WTC11 (cell line): ENCODE measurements at regions not wholly inside any gene's neighbourhood (a gene's known extent, or its start where the extent isn't known, plus 50 kb on each side); places are given as distances from the start of the nearest gene placed in this dataset.

ENCODE experiments used
- ATAC-seq: fragments of 200-7000 bp; cut with Tn5 transposase; 2 replicates; pipeline ENCODE4 v1.10.0; 2021; ENCODE audit warnings: mild to moderate bottlenecking, moderate library complexity
- CTCF ChIA-PET: fragments of 300-600 bp; sonication (Branson Sonifier 250); formaldehyde crosslinking; loops from one replicate; lab custom pipeline; 2021; ENCODE audit warnings: antibody characterized with exemption; lab: Charles Lee
- POLR2A ChIA-PET: fragments of 350-600 bp; sonication (Branson Sonifier 250); formaldehyde crosslinking; loops from one replicate; lab custom pipeline; 2021; ENCODE audit warnings: antibody characterized with exemption; lab: Charles Lee
- DNase-seq: peaks from one replicate; pipeline ENCODE4 v3.0.0; 2021; ENCODE audit warnings: low spot score
- H3K27ac Mint-ChIP-seq: 2 replicates; pipeline ENCODE4 v1.8.0; 2021; ENCODE audit warnings: mixed read lengths
- H3K27me3 Mint-ChIP-seq: 2 replicates; pipeline ENCODE4 v1.8.0; 2021; ENCODE audit warnings: low read depth, mild to moderate bottlenecking, moderate library complexity, mixed read lengths
- H3K36me3 Mint-ChIP-seq: 2 replicates; pipeline ENCODE4 v1.8.0; 2021; ENCODE audit warnings: mixed read lengths
- H3K4me1 Mint-ChIP-seq: 2 replicates; pipeline ENCODE4 v1.8.0; 2022; ENCODE audit warnings: mixed read lengths
- H3K4me3 Mint-ChIP-seq: 2 replicates; pipeline ENCODE4 v1.8.0; 2021; ENCODE audit warnings: mild to moderate bottlenecking, moderate library complexity, mixed read lengths
- H3K9me3 Mint-ChIP-seq: 2 replicates; pipeline ENCODE4 v1.8.0; 2021; ENCODE audit warnings: mixed read lengths
- ATF1 ChIP-seq: sonication (generic); formaldehyde crosslinking; IDR thresholded peaks from 2 replicates; pipeline ENCODE4 v1.8.1; 2023; ENCODE audit warnings: mild to moderate bottlenecking, moderate library complexity, missing genetic modification reagents
- CREB1 ChIP-seq: sonication (generic); formaldehyde crosslinking; IDR thresholded peaks from 2 replicates; pipeline ENCODE4 v1.8.0; 2023; ENCODE audit warnings: mild to moderate bottlenecking, missing genetic modification reagents
- FOXP1 ChIP-seq: sonication (generic); formaldehyde crosslinking; IDR thresholded peaks from 2 replicates; pipeline ENCODE4 v1.8.0; 2022; ENCODE audit warnings: missing genetic modification reagents, mild to moderate bottlenecking, moderate library complexity, borderline replicate concordance
- JUN ChIP-seq: sonication (generic); formaldehyde crosslinking; IDR thresholded peaks from 2 replicates; pipeline ENCODE4 v1.8.0; 2023; ENCODE audit warnings: mild to moderate bottlenecking, missing genetic modification reagents
- NFYB ChIP-seq: sonication (generic); formaldehyde crosslinking; conservative IDR thresholded peaks from 2 replicates; pipeline ENCODE4 v1.8.0; 2022; ENCODE audit warnings: low read depth, missing genetic modification reagents
- NR2C2 ChIP-seq: sonication (generic); formaldehyde crosslinking; IDR thresholded peaks from 2 replicates; pipeline ENCODE4 v1.8.0; 2022; ENCODE audit warnings: mild to moderate bottlenecking, missing genetic modification reagents
- OVOL2 ChIP-seq: fragments of 250-450 bp; sonication (Bioruptor Pico); IDR thresholded peaks from 2 replicates; pipeline ENCODE4 v1.9.0; 2021; ENCODE audit warnings: mild to moderate bottlenecking, borderline replicate concordance
- SMAD4 ChIP-seq: sonication (generic); formaldehyde crosslinking; IDR thresholded peaks from 2 replicates; pipeline ENCODE4 v1.8.0; 2022; ENCODE audit warnings: mild to moderate bottlenecking, missing genetic modification reagents
- SOX15 ChIP-seq: fragments of 250-450 bp; sonication (Bioruptor Pico); IDR thresholded peaks from 2 replicates; pipeline ENCODE4 v1.9.0; 2021; ENCODE audit warnings: mild to moderate bottlenecking
- TP53 ChIP-seq: sonication (generic); formaldehyde crosslinking; IDR thresholded peaks from 2 replicates; pipeline ENCODE4 v1.8.1; 2023; ENCODE audit warnings: mild to moderate bottlenecking, missing genetic modification reagents
- ZNF317 ChIP-seq: sonication (generic); formaldehyde crosslinking; IDR thresholded peaks from 2 replicates; pipeline ENCODE4 v1.8.1; 2023; ENCODE audit warnings: low read depth, mild to moderate bottlenecking, moderate library complexity, missing genetic modification reagents, borderline replicate concordance
- ZNF423 ChIP-seq: fragments of 250-450 bp; sonication (Bioruptor Pico); IDR thresholded peaks from 2 replicates; pipeline ENCODE4 v2.1.2; 2022; ENCODE audit warnings: mild to moderate bottlenecking, moderate library complexity
- TF ChIP-seq, protein P1 (sequence below): sonication (generic); formaldehyde crosslinking; IDR thresholded peaks from 2 replicates; pipeline ENCODE4 v1.8.1; 2023; ENCODE audit warnings: mild to moderate bottlenecking, moderate library complexity, missing genetic modification reagents
- TF ChIP-seq, protein P2 (sequence below): sonication (generic); formaldehyde crosslinking; IDR thresholded peaks from 2 replicates; pipeline ENCODE4 v1.8.1; 2023; ENCODE audit warnings: mild to moderate bottlenecking, missing genetic modification reagents
- TF ChIP-seq, protein P3 (sequence below): sonication (generic); formaldehyde crosslinking; IDR thresholded peaks from 2 replicates; pipeline ENCODE4 v1.8.0; 2022; ENCODE audit warnings: missing genetic modification reagents
- TF ChIP-seq, protein P4 (sequence below): sonication (generic); formaldehyde crosslinking; IDR thresholded peaks from 2 replicates; pipeline ENCODE4 v1.8.0; 2022; ENCODE audit warnings: mild to moderate bottlenecking, missing genetic modification reagents
- TF ChIP-seq, protein P5 (sequence below): fragments of 250-450 bp; sonication (Bioruptor Pico); conservative IDR thresholded peaks from 2 replicates; pipeline ENCODE4 v1.9.0; 2021; ENCODE audit warnings: mild to moderate bottlenecking
- TF ChIP-seq, protein P6 (sequence below): sonication (generic); formaldehyde crosslinking; IDR thresholded peaks from 2 replicates; pipeline ENCODE4 v1.8.0; 2023; ENCODE audit warnings: missing genetic modification reagents, mild to moderate bottlenecking, borderline replicate concordance

DNA sequence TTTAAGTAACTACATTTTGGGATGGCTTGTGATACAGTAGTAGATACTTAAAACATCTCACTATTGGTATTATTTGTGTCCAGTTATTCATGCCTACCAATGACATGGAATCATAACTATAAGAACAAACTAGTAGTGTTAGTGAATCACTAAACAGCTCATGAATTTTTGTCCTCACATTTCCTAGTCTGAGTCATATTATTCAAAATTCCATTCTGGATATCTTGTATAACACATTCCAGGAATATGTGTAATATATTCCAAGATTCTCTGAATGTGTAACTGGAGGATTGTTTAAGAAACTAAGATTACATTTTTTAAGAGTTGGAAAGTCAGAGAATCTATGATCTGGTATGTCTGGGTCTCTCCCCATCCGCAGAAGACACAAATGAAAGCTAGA is 565.3 kb upstream of the ZNF608 start (continued):
- TF ChIP-seq, protein P1, sequence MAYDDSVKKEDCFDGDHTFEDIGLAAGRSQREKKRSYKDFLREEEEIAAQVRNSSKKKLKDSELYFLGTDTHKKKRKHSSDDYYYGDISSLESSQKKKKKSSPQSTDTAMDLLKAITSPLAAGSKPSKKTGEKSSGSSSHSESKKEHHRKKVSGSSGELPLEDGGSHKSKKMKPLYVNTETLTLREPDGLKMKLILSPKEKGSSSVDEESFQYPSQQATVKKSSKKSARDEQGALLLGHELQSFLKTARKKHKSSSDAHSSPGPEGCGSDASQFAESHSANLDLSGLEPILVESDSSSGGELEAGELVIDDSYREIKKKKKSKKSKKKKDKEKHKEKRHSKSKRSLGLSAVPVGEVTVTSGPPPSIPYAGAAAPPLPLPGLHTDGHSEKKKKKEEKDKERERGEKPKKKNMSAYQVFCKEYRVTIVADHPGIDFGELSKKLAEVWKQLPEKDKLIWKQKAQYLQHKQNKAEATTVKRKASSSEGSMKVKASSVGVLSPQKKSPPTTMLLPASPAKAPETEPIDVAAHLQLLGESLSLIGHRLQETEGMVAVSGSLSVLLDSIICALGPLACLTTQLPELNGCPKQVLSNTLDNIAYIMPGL (CRISPR knock-in tag) = no peak
- TF ChIP-seq, protein P2, sequence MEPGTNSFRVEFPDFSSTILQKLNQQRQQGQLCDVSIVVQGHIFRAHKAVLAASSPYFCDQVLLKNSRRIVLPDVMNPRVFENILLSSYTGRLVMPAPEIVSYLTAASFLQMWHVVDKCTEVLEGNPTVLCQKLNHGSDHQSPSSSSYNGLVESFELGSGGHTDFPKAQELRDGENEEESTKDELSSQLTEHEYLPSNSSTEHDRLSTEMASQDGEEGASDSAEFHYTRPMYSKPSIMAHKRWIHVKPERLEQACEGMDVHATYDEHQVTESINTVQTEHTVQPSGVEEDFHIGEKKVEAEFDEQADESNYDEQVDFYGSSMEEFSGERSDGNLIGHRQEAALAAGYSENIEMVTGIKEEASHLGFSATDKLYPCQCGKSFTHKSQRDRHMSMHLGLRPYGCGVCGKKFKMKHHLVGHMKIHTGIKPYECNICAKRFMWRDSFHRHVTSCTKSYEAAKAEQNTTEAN (CRISPR knock-in tag) = no peak
- no peak for TF ChIP-seq CREB1
- TF ChIP-seq ZNF317 (CRISPR knock-in tag) = no peak
- no peak for TF ChIP-seq SOX15 (CRISPR knock-in tag)
- TF ChIP-seq, all 79 proteins: peak for 0

DNA sequence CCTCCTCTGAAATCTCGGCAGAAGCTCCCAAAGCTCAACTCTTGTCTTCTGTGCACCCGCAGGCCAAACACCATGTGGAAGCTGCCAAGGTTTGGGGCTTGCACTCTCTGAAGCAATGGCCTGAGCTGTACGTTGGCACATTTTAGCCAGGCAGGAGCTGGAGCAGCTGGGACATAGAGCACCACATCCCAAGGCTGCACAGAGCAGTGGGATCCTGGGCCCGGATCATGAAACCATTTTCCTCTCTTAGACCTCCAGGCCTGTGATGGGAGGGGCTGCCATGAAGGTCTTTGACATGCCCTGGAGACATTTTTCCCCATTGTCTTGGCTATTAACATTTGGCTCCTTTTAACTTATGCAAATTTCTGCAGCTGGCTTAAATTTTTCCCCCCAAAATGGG is 567.1 kb upstream of the ZNF608 start:
- Mint-ChIP-seq H3K27ac (no peak overlapping the region), H3K36me3 (peaks cover 34% of the 10 kb centered on the region), H3K27me3 (peaks cover 4% of the 10 kb centered on the region; the same call in 1 of the 2 replicates), H3K4me3 (no peak overlapping the region)
- no peak for DNase-seq
- ATAC-seq = no peak
- CTCF ChIA-PET = no interaction called here
- TF ChIP-seq NR2C2 (CRISPR knock-in tag) (no peak), NFYB (no peak), JUN (no peak), ATF1 (no peak), ZNF423 (CRISPR knock-in tag) (no peak)
- TF ChIP-seq, all 79 proteins: peak for 0
- H3K4me1 Mint-ChIP-seq = peaks cover 30% of the 10 kb centered on the region
- H3K9me3 Mint-ChIP-seq = peaks cover 37% of the 10 kb centered on the region
- POLR2A ChIA-PET = no interaction called here

DNA sequence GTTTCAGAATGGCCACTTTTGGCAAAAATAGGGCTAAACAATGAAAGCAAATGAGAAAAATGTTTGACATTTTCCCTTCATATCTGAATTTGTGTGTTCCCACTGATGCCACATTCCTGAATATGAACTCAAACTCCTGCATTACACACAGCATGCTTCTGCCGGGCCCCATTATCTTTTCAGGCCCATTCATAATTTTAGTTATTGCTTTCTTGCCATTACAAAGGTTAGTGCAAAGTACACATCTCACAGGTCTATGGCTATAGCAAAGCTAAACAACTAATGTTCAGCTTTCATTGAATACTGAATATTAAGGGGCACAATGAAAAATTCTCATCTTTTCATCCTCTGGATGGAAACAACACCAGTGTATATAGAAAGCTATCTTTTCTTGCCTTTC is 568.9 kb upstream of the ZNF608 start:
- H3K4me3 Mint-ChIP-seq = no peak overlapping the region
- H3K4me1 Mint-ChIP-seq = peaks cover 35% of the 10 kb centered on the region
- ChIA-PET POLR2A (no interaction called here), CTCF (no interaction called here)
- TF ChIP-seq CREB1 = no peak
- TF ChIP-seq, protein P3, sequence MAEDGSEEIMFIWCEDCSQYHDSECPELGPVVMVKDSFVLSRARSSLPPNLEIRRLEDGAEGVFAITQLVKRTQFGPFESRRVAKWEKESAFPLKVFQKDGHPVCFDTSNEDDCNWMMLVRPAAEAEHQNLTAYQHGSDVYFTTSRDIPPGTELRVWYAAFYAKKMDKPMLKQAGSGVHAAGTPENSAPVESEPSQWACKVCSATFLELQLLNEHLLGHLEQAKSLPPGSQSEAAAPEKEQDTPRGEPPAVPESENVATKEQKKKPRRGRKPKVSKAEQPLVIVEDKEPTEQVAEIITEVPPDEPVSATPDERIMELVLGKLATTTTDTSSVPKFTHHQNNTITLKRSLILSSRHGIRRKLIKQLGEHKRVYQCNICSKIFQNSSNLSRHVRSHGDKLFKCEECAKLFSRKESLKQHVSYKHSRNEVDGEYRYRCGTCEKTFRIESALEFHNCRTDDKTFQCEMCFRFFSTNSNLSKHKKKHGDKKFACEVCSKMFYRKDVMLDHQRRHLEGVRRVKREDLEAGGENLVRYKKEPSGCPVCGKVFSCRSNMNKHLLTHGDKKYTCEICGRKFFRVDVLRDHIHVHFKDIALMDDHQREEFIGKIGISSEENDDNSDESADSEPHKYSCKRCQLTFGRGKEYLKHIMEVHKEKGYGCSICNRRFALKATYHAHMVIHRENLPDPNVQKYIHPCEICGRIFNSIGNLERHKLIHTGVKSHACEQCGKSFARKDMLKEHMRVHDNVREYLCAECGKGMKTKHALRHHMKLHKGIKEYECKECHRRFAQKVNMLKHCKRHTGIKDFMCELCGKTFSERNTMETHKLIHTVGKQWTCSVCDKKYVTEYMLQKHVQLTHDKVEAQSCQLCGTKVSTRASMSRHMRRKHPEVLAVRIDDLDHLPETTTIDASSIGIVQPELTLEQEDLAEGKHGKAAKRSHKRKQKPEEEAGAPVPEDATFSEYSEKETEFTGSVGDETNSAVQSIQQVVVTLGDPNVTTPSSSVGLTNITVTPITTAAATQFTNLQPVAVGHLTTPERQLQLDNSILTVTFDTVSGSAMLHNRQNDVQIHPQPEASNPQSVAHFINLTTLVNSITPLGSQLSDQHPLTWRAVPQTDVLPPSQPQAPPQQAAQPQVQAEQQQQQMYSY (CRISPR knock-in tag) = no peak
- TF ChIP-seq, protein P4, sequence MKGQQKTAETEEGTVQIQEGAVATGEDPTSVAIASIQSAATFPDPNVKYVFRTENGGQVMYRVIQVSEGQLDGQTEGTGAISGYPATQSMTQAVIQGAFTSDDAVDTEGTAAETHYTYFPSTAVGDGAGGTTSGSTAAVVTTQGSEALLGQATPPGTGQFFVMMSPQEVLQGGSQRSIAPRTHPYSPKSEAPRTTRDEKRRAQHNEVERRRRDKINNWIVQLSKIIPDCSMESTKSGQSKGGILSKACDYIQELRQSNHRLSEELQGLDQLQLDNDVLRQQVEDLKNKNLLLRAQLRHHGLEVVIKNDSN = no peak
- no peak for TF ChIP-seq SMAD4 (CRISPR knock-in tag)
- H3K27me3 Mint-ChIP-seq = peaks cover 4% of the 10 kb centered on the region; the same call in 1 of the 2 replicates
- no peak overlapping the region for H3K27ac Mint-ChIP-seq
- DNase-seq (no peak), ATAC-seq (no peak)
- H3K36me3 Mint-ChIP-seq = peaks cover 36% of the 10 kb centered on the region
- peaks cover 36% of the 10 kb centered on the region for H3K9me3 Mint-ChIP-seq

DNA sequence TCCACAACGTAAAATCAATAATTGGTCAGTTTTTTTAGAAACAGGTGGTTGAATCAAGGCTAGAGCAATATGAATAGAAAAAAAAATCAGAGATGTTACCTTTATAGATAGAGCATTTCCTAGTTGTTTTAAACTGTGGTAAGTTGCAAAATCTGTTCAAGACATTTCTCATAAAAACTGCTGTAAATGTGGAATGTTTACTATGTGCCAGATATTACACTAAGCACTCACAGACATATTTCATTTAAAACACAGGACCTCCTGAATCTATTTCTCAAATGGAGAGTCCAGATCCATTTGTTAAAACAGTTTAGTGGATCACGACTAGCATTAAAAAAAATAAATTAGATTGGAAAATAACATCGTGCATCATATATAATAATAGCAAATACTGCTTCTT is 570.0 kb upstream of the ZNF608 start:
- CTCF ChIA-PET = no interaction called here
- peaks cover 36% of the 10 kb centered on the region for H3K36me3 Mint-ChIP-seq
- H3K27me3 Mint-ChIP-seq = peaks cover 4% of the 10 kb centered on the region; the same call in 1 of the 2 replicates
- DNase-seq = no peak
- POLR2A ChIA-PET = no interaction called here
- H3K9me3 Mint-ChIP-seq = peaks cover 36% of the 10 kb centered on the region
- no peak for ATAC-seq
- peaks cover 35% of the 10 kb centered on the region for H3K4me1 Mint-ChIP-seq
- no peak overlapping the region for H3K4me3 Mint-ChIP-seq
- no peak overlapping the region for H3K27ac Mint-ChIP-seq
- TF ChIP-seq OVOL2 (CRISPR knock-in tag) (no peak), ATF1 (no peak), TP53 (CRISPR knock-in tag) (no peak), FOXP1 (CRISPR knock-in tag) (no peak)
- TF ChIP-seq, protein P5, sequence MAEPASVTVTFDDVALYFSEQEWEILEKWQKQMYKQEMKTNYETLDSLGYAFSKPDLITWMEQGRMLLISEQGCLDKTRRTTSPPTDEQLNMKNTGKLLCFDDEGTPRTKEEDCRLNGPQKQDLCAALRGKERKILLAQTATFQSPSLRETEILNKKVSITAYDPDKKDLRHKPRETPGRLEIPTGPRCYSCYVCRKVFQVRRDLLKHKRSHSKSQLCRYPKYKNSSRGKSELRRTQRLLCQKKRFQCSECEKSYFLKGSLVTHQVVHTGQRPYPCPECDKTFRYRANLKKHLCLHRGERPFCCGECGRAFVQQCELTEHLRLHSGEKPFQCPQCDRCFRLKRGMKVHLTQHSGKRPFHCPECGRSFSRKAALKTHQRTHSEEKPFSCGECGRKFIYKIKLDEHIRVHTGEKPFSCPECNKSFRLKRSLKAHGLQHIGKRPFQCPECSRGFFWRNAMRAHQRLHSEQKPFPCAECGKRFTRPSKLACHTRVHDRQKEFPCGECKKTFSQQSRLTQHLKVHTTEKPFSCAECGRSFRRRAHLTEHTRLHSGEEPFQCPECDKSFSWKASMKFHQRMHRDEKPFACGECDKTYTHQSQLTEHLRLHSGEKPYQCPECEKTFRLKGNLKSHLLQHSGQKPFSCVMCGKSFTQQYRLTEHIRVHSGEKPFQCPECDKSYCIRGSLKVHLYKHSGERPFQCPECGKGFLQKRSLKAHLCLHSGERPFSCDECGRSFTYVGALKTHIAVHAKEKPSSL (CRISPR knock-in tag) = no peak
- TF ChIP-seq, protein P6, sequence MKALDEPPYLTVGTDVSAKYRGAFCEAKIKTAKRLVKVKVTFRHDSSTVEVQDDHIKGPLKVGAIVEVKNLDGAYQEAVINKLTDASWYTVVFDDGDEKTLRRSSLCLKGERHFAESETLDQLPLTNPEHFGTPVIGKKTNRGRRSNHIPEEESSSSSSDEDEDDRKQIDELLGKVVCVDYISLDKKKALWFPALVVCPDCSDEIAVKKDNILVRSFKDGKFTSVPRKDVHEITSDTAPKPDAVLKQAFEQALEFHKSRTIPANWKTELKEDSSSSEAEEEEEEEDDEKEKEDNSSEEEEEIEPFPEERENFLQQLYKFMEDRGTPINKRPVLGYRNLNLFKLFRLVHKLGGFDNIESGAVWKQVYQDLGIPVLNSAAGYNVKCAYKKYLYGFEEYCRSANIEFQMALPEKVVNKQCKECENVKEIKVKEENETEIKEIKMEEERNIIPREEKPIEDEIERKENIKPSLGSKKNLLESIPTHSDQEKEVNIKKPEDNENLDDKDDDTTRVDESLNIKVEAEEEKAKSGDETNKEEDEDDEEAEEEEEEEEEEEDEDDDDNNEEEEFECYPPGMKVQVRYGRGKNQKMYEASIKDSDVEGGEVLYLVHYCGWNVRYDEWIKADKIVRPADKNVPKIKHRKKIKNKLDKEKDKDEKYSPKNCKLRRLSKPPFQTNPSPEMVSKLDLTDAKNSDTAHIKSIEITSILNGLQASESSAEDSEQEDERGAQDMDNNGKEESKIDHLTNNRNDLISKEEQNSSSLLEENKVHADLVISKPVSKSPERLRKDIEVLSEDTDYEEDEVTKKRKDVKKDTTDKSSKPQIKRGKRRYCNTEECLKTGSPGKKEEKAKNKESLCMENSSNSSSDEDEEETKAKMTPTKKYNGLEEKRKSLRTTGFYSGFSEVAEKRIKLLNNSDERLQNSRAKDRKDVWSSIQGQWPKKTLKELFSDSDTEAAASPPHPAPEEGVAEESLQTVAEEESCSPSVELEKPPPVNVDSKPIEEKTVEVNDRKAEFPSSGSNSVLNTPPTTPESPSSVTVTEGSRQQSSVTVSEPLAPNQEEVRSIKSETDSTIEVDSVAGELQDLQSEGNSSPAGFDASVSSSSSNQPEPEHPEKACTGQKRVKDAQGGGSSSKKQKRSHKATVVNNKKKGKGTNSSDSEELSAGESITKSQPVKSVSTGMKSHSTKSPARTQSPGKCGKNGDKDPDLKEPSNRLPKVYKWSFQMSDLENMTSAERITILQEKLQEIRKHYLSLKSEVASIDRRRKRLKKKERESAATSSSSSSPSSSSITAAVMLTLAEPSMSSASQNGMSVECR (CRISPR knock-in tag) = no peak
